ENCODE measurements at regions not wholly inside any gene's neighbourhood (a gene's known extent, or its start where the extent isn't known, plus 50 kb on each side); places are given as distances from the start of the nearest gene placed in this dataset.
"Not testable (repeated sequence)": the region's sequence is repeated elsewhere in the genome, so short reads cannot be mapped to it uniquely, and the experiment has no call there.

GRCh38 chr4:82104578-82104977 lies 269.2 kb downstream of the HNRNPD start:
- Mint-ChIP-seq H3K36me3 (ENCODE audit: insufficient read depth) (no peaks in the 10 kb centered on the region), H3K4me1 (ENCODE audit: low read depth) (no peaks in the 10 kb centered on the region), H3K27me3 (no peaks in the 10 kb centered on the region), H3K4me3 (ENCODE audit: low read depth) (no peak overlapping the region), H3K27ac (no peak overlapping the region), H3K9me3 (ENCODE audit: low read depth) (no peaks in the 10 kb centered on the region)
- no peak for DNase-seq (ENCODE audit: low spot score, unreplicated experiment)
- TF ChIP-seq CTCF (IDR thresholded peaks at IDR 0.05; ENCODE audit: unreplicated experiment): no peak

GRCh38 chr4:82099928-82100579 lies 273.7 kb downstream of the HNRNPD start:
- Mint-ChIP-seq H3K4me3 (ENCODE audit: low read depth) (no peak overlapping the region), H3K36me3 (ENCODE audit: insufficient read depth) (no peaks in the 10 kb centered on the region), H3K27ac (no peak overlapping the region), H3K9me3 (ENCODE audit: low read depth) (no peaks in the 10 kb centered on the region), H3K4me1 (ENCODE audit: low read depth) (no peaks in the 10 kb centered on the region), H3K27me3 (no peaks in the 10 kb centered on the region)
- TF ChIP-seq CTCF (IDR thresholded peaks at IDR 0.05; ENCODE audit: unreplicated experiment): no peak
- DNase-seq (ENCODE audit: low spot score, unreplicated experiment): no peak

DNA sequence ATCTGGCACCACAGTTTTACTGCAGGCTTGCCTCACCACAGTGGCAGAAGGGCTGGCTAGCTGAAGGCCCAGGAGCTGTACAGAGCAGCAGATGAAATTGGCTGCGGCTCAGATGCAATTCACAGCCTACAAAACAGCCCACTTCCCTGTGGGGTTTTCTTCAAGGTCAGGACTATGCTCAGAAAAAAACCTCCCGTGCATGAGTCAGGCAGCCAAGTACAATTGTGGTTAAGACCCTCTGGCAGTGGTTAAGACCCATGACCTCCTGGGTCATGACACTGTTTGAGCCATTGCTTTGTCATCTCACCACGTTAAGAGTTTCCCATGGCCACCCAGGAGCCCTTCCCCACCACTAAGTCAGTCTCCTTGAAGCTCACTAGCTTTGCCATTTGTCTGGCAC lies 276.3 kb downstream of the HNRNPD start:
- H3K36me3 Mint-ChIP-seq (ENCODE audit: insufficient read depth): no peaks in the 10 kb centered on the region
- no peaks in the 10 kb centered on the region for H3K4me1 Mint-ChIP-seq (ENCODE audit: low read depth)

GRCh38 chr4:82090717-82091116 lies 283.1 kb downstream of the HNRNPD start:
- no peaks in the 10 kb centered on the region for H3K36me3 Mint-ChIP-seq (ENCODE audit: insufficient read depth)
- no peaks in the 10 kb centered on the region for H3K9me3 Mint-ChIP-seq (ENCODE audit: low read depth)
- H3K4me1 Mint-ChIP-seq (ENCODE audit: low read depth): no peaks in the 10 kb centered on the region
- H3K27ac Mint-ChIP-seq: no peak overlapping the region
- H3K27me3 Mint-ChIP-seq: no peaks in the 10 kb centered on the region
- TF ChIP-seq CTCF (IDR thresholded peaks at IDR 0.05; ENCODE audit: unreplicated experiment): no peak
- DNase-seq (ENCODE audit: low spot score, unreplicated experiment): no peak
- H3K4me3 Mint-ChIP-seq (ENCODE audit: low read depth): no peak overlapping the region

More for the DNA sequence above, 276.3 kb downstream of the HNRNPD start:
- no peak for TF ChIP-seq CTCF (IDR thresholded peaks at IDR 0.05; ENCODE audit: unreplicated experiment)
- H3K27me3 Mint-ChIP-seq: no peaks in the 10 kb centered on the region
- H3K9me3 Mint-ChIP-seq (ENCODE audit: low read depth): no peaks in the 10 kb centered on the region
- H3K27ac Mint-ChIP-seq: no peak overlapping the region
- no peak overlapping the region for H3K4me3 Mint-ChIP-seq (ENCODE audit: low read depth)
- no peak for DNase-seq (ENCODE audit: low spot score, unreplicated experiment)

- Mint-ChIP-seq H3K9me3 (ENCODE audit: low read depth) (no peaks in the 10 kb centered on the region), H3K36me3 (ENCODE audit: insufficient read depth) (no peaks in the 10 kb centered on the region), H3K4me3 (ENCODE audit: low read depth) (no peak overlapping the region), H3K27ac (no peak overlapping the region), H3K4me1 (ENCODE audit: low read depth) (no peaks in the 10 kb centered on the region), H3K27me3 (no peaks in the 10 kb centered on the region)
- TF ChIP-seq CTCF (IDR thresholded peaks at IDR 0.05; ENCODE audit: unreplicated experiment): no peak
- no peak for DNase-seq (ENCODE audit: low spot score, unreplicated experiment)
Observed at GRCh38 chr4:82084747-82085146, 289.0 kb downstream of the HNRNPD start.

DNA sequence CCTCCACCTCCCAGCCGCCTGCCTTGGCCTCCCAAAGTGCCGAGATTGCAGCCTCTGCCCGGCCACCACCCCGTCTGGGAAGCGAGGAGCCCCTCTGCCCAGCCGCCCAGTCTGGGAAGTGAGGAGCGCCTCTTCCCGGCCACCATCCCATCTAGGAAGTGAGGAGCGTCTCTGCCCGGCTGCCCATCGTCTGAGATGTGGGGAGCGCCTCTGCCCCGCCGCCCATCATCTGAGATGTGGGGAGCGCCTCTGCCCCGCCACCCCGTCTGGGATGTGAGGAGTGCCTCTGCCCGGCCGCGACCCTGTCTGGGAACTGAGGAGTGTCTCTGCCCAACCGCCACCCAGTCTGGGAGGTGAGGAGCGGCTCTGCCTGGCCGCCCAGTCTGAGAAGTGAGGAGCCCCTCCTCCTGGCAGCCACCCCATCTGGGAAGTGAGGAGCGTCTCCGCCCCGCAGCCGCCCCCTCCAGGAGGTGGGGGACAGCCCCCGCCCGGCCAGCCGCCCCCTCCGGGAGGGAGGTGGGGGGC lies 296.3 kb downstream of the HNRNPD start:
- H3K36me3 Mint-ChIP-seq (ENCODE audit: insufficient read depth); H3K4me3 Mint-ChIP-seq (ENCODE audit: low read depth); H3K27ac Mint-ChIP-seq; H3K27me3 Mint-ChIP-seq; DNase-seq (ENCODE audit: low spot score, unreplicated experiment); H3K9me3 Mint-ChIP-seq (ENCODE audit: low read depth); H3K4me1 Mint-ChIP-seq (ENCODE audit: low read depth): not testable (repeated sequence)
